MM.1S (cell line): ENCODE measurements at regions not wholly inside any gene's neighbourhood (a gene's known extent, or its start where the extent isn't known, plus 50 kb on each side); places are given as distances from the start of the nearest gene placed in this dataset.

Source experiments
- CTCF ChIP-seq: fragments of 300-600 bp; sonication (generic); IDR thresholded peaks from 2 replicates; pipeline ENCODE4 v1.5.1; 2016; ENCODE audit warnings: antibody characterized with exemption, low read length, mixed read lengths
- EZH2 ChIP-seq: fragments of 300-600 bp; sonication (generic); optimal IDR thresholded peaks from 2 replicates; pipeline ENCODE3; 2017; ENCODE audit warnings: low read depth, mild to moderate bottlenecking, antibody characterized with exemption, low read length, mixed read lengths

- TF ChIP-seq CTCF (no peak), EZH2 (no peak)
Observed at GRCh38 chr12:127083008-127083949, 1183.7 kb upstream of the TMEM132C start.
